HG03039 (cell line): ENCODE measurements at regions not wholly inside any gene's neighbourhood (a gene's known extent, or its start where the extent isn't known, plus 50 kb on each side); places are given as distances from the start of the nearest gene placed in this dataset.
"Not testable (repeated sequence)": the region's sequence is repeated elsewhere in the genome, so short reads cannot be mapped to it uniquely, and the experiment has no call there.

ENCODE experiments used
- ATAC-seq: cut with Tn5 transposase; IDR thresholded peaks from one replicate; pipeline ENCODE4 v1.9.1; 2021; ENCODE audit warnings: mild to moderate bottlenecking, moderate library complexity; ENCODE audit not compliant: unreplicated experiment

- ATAC-seq = no peak
Observed at GRCh38 chr15:100764778-100765466, 114.7 kb upstream of the ALDH1A3 start.

GRCh38 chr15:100765467-100766241 lies 114.0 kb upstream of the ALDH1A3 start:
- no peak for ATAC-seq

- no peak for ATAC-seq
Observed at GRCh38 chr15:100766243-100767000, 113.2 kb upstream of the ALDH1A3 start.

- ATAC-seq = no peak
Observed at GRCh38 chr15:100767001-100767825, 112.4 kb upstream of the ALDH1A3 start.

GRCh38 chr15:100768501-100768931 lies 111.1 kb upstream of the ALDH1A3 start:
- no peak for ATAC-seq

GRCh38 chr15:100769043-100769974 lies 110.3 kb upstream of the ALDH1A3 start:
- no peak for ATAC-seq

GRCh38 chr15:100769975-100770340 lies 109.7 kb upstream of the ALDH1A3 start:
- ATAC-seq = no peak

GRCh38 chr15:100770661-100771584 lies 108.7 kb upstream of the ALDH1A3 start:
- ATAC-seq = no peak

GRCh38 chr15:100771746-100772145 lies 107.9 kb upstream of the ALDH1A3 start:
- ATAC-seq = no peak

GRCh38 chr15:100772478-100772877 lies 107.2 kb upstream of the ALDH1A3 start:
- no peak for ATAC-seq

- no peak for ATAC-seq
Observed at GRCh38 chr15:100772892-100773520, 106.6 kb upstream of the ALDH1A3 start.

GRCh38 chr15:100774044-100774443 lies 105.6 kb upstream of the ALDH1A3 start:
- not testable (repeated sequence) for ATAC-seq

- no peak for ATAC-seq
Observed at GRCh38 chr15:100775581-100776185, 103.9 kb upstream of the ALDH1A3 start.

- ATAC-seq = no peak
Observed at GRCh38 chr15:100777821-100778220, 101.8 kb upstream of the ALDH1A3 start.

GRCh38 chr15:100778831-100779288 lies 100.8 kb upstream of the ALDH1A3 start:
- ATAC-seq = no peak

- ATAC-seq = no peak
Observed at GRCh38 chr15:100779331-100780207, 100.1 kb upstream of the ALDH1A3 start.
